22Rv1 (cell line): ENCODE measurements at regions not wholly inside any gene's neighbourhood (a gene's known extent, or its start where the extent isn't known, plus 50 kb on each side); places are given as distances from the start of the nearest gene placed in this dataset.

Experiments
- H3K27ac ChIP-seq: fragments of 450-650 bp; 2 replicates; pipeline ENCODE4 v1.5.1; 2017
- ZFX ChIP-seq: fragments of 450-650 bp; IDR thresholded peaks from 2 replicates; pipeline ENCODE4 v1.6.1; 2017; ENCODE audit warnings: antibody characterized with exemption, borderline replicate concordance
- TF ChIP-seq, protein P1 (sequence below): fragments of 450-650 bp; IDR thresholded peaks from 2 replicates; pipeline ENCODE4 v1.5.1; 2017; ENCODE audit warnings: mild to moderate bottlenecking

DNA sequence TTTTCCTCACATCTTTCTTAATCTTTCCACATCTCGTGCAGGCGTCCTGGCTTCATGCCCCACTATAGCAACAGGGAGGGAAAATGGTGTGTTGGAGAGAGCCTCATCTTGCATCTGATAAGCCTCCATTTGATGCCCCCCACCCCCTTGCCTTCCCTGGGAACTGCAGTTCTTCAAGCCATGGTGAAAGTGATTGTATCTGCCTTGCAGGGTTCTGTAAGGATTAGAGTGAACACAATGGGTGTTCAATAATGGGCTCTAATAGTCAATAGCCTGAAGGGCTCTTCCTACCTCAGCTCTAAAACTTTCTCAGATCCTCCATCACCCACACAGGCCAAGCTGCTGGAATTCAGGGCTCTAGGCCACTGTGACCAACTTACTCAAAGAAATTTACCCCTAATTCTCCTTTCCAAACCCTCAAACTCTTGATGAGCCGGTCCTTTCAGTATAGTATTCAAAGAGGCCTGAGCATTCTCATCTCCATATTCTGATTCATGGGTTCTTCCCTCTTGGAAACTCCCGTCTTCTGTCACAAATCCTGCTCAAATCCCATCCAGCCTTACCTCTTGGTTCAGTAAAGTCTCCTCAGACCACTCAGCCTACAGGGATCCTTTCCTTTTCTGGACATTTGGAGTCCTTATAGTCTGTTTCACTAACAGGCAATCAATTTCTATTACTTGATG, 128.3 kb upstream of the TRIM2 start:
- no peak for TF ChIP-seq ZFX
- TF ChIP-seq, protein P1, sequence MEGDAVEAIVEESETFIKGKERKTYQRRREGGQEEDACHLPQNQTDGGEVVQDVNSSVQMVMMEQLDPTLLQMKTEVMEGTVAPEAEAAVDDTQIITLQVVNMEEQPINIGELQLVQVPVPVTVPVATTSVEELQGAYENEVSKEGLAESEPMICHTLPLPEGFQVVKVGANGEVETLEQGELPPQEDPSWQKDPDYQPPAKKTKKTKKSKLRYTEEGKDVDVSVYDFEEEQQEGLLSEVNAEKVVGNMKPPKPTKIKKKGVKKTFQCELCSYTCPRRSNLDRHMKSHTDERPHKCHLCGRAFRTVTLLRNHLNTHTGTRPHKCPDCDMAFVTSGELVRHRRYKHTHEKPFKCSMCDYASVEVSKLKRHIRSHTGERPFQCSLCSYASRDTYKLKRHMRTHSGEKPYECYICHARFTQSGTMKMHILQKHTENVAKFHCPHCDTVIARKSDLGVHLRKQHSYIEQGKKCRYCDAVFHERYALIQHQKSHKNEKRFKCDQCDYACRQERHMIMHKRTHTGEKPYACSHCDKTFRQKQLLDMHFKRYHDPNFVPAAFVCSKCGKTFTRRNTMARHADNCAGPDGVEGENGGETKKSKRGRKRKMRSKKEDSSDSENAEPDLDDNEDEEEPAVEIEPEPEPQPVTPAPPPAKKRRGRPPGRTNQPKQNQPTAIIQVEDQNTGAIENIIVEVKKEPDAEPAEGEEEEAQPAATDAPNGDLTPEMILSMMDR, result no peak
- H3K27ac ChIP-seq, result no peak overlapping the region

- H3K27ac ChIP-seq, result no peak overlapping the region
- TF ChIP-seq ZFX, result no peak
- TF ChIP-seq, protein P1, result no peak
Measured at GRCh38 chr4:153076861-153077260, 127.4 kb upstream of the TRIM2 start.

DNA sequence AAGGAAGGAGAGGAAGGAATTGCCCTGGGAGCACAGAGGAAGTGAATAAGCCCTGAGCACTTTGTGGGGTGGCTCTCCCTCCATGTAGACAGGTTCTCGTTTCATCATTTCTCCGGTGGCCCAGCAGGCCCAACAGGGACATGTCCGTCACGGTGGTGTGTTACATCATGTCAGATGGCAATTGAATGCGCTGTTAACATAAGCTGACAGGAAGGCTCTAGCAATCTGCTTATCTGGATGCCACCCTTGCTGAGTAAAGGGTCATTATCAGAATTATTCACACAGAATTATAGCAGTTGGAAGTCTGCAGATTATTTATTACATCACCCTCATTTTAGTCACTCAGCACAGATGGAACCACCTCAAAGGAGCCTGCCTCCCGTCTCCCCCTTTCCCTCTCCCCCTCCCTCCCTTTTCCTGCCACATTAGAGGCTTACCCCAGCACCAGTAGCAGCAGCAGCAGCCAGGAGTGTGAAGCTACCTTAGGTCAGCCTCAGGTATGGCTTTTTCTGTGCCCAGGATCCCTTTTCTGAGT, 124.3 kb upstream of the TRIM2 start:
- no peak overlapping the region for H3K27ac ChIP-seq
- TF ChIP-seq ZFX, result no peak
- TF ChIP-seq, protein P1, result no peak

- no peak overlapping the region for H3K27ac ChIP-seq
- TF ChIP-seq, protein P1, result no peak
- no peak for TF ChIP-seq ZFX
Measured at GRCh38 chr4:153081006-153081580, 123.2 kb upstream of the TRIM2 start.

DNA sequence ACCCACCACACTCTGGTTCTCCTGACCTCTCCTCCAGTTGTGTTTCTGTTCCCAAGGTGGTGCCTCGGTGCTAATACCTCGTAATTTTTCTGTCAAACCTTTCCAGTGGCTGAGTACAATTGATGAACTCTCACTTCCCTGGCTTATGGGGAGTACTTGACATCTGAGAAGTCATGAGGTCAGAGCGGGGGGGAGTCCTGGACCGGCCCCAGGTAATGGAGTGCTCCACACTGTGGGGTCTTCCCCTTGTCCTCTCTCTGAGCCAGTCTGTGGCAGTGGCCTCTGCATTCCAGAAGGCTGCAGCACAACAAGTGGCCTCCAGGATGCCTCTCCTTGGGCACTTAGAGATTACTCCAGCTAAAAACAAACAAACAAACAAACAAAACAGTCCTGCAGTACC, 122.5 kb upstream of the TRIM2 start:
- H3K27ac ChIP-seq, result no peak overlapping the region
- no peak for TF ChIP-seq ZFX
- TF ChIP-seq, protein P1, result no peak

DNA sequence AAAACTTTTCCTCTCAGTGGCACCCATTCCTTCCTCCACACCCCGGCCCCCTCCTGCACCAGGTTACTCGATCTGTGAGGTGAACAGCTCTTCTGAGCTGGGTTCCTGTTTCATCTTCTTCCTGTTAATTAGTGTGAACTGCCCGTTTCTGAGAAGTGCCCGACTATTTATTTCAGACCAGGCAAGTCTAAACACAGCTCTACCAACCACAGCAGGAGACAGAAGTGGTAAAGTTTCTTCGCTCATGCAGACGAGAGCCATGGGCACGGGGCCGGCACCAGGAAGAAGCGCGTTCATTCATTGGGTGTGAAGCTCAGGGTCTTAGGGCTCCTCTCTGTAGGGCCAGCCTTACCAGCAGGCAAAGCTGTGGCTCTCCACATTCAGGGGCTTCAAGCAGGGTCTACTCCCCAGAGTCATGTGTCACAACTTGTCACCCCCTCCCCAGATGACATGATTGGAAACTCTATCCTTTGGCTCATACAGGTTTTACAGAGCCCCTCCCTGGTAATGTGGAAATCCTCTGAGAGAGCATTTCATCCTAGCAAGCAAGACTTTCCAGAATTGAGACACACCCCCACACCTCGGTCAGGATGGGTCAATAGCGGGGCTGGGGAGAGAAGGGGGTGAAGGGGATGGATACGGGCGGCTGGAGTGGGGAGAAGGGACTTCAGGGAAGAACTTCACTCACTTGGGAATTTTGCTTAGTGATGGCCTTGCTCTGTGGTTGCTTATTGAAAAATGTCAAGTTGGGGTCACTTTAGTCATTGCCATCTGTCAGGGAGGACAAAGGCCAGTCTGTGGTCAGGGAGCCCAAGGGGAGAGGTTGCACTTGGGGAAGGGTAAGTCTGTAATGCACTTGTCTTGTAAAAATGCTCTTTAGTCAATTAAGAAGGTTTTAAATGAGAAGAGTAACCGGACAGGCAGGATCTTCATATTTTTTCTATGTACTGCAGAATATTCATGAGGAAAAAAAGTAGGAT, 121.6 kb upstream of the TRIM2 start:
- TF ChIP-seq, protein P1, result no peak
- TF ChIP-seq ZFX, result no peak

More for the DNA sequence above, 121.6 kb upstream of the TRIM2 start:
- H3K27ac ChIP-seq, result no peak overlapping the region
